Activated T-cell treated with anti-CD3 and anti-CD28 coated beads, Interleukin-2, amount 50 U/mL, for 72 hours (primary cell): ENCODE measurements at regions not wholly inside any gene's neighbourhood (a gene's known extent, or its start where the extent isn't known, plus 50 kb on each side); places are given as distances from the start of the nearest gene placed in this dataset.

Source experiments
- ATAC-seq, 2 donors: fragments of 150-1000 bp; cut with Tn5 transposase; replicated peaks in 1 of 2; 2 replicates each; pipeline ENCODE4 v1.10.0; 2021; ENCODE audit warnings: moderate library complexity in 2 of 2, mild to moderate bottlenecking in 1 of 2
- DNase-seq, 2 donors: peaks; one replicate each; pipeline ENCODE4 v3.0.0; 2021 to 2022; ENCODE audit warnings: mixed read lengths in 1 of 2
- H3K27ac Mint-ChIP-seq: one replicate; pipeline ENCODE4 v1.8.0; 2022; ENCODE audit warnings: mild to moderate bottlenecking, moderate library complexity, mixed read lengths
- H3K27me3 Mint-ChIP-seq: one replicate; pipeline ENCODE4 v1.8.0; 2022; ENCODE audit warnings: low read depth, mixed read lengths
- H3K36me3 Mint-ChIP-seq, 2 donors: one replicate each; pipeline ENCODE4 v1.8.0; 2022; ENCODE audit warnings: mixed read lengths in 2 of 2, mild to moderate bottlenecking in 1 of 2; ENCODE audit not compliant: insufficient read depth in 2 of 2
- H3K4me1 Mint-ChIP-seq: one replicate; pipeline ENCODE4 v1.8.0; 2022; ENCODE audit warnings: low read depth, mixed read lengths
- H3K4me3 Mint-ChIP-seq, 2 donors: one replicate each; pipeline ENCODE4 v1.8.0; 2022; ENCODE audit warnings: mild to moderate bottlenecking in 2 of 2, mixed read lengths in 2 of 2, moderate library complexity in 2 of 2
- H3K9me3 Mint-ChIP-seq, 2 donors: one replicate each; pipeline ENCODE4 v1.8.0; 2022; ENCODE audit warnings: mixed read lengths in 2 of 2

- Mint-ChIP-seq H3K4me1 (no peaks in the 10 kb centered on the region), H3K27ac (no peak overlapping the region), H3K36me3 (no peaks in the 10 kb centered on the region), H3K4me3 (no peak overlapping the region), H3K27me3 (no peaks in the 10 kb centered on the region), H3K9me3 (no peaks in the 10 kb centered on the region)
- ATAC-seq (no peak), DNase-seq (no peak)
Measured at GRCh38 chr16:86401126-86401525, 109.2 kb upstream of the FOXF1 start.

- ATAC-seq = no peak
Measured at GRCh38 chr16:86403085-86403484, 107.2 kb upstream of the FOXF1 start.

GRCh38 chr16:86403541-86404163 lies 106.7 kb upstream of the FOXF1 start:
- H3K36me3 Mint-ChIP-seq = no peaks in the 10 kb centered on the region
- H3K4me3 Mint-ChIP-seq = no peak overlapping the region
- DNase-seq (no peak), ATAC-seq (no peak)
- H3K27ac Mint-ChIP-seq = no peak overlapping the region
- no peaks in the 10 kb centered on the region for H3K4me1 Mint-ChIP-seq
- no peaks in the 10 kb centered on the region for H3K9me3 Mint-ChIP-seq
- no peaks in the 10 kb centered on the region for H3K27me3 Mint-ChIP-seq

More at GRCh38 chr16:86403085-86403484, 107.2 kb upstream of the FOXF1 start:
- Mint-ChIP-seq H3K27ac (no peak overlapping the region), H3K9me3 (no peaks in the 10 kb centered on the region), H3K27me3 (no peaks in the 10 kb centered on the region), H3K4me1 (no peaks in the 10 kb centered on the region), H3K4me3 (no peak overlapping the region), H3K36me3 (no peaks in the 10 kb centered on the region)
- DNase-seq = no peak

GRCh38 chr16:86404678-86405077 lies 105.6 kb upstream of the FOXF1 start:
- no peak for ATAC-seq
- Mint-ChIP-seq H3K4me1 (no peaks in the 10 kb centered on the region), H3K27ac (no peak overlapping the region), H3K9me3 (no peaks in the 10 kb centered on the region), H3K36me3 (no peaks in the 10 kb centered on the region), H3K27me3 (peaks cover 7% of the 10 kb centered on the region), H3K4me3 (no peak overlapping the region)
- no peak for DNase-seq

- H3K4me3 Mint-ChIP-seq = no peak overlapping the region
- H3K4me1 Mint-ChIP-seq = no peaks in the 10 kb centered on the region
- no peaks in the 10 kb centered on the region for H3K9me3 Mint-ChIP-seq
- ATAC-seq (no peak), DNase-seq (no peak)
- H3K27ac Mint-ChIP-seq = no peak overlapping the region
- H3K36me3 Mint-ChIP-seq = no peaks in the 10 kb centered on the region
- peaks cover 7% of the 10 kb centered on the region for H3K27me3 Mint-ChIP-seq
Measured at GRCh38 chr16:86405319-86405718, 105.0 kb upstream of the FOXF1 start.

- Mint-ChIP-seq H3K27ac (no peak overlapping the region), H3K27me3 (peaks cover 7% of the 10 kb centered on the region), H3K9me3 (no peaks in the 10 kb centered on the region), H3K36me3 (no peaks in the 10 kb centered on the region), H3K4me3 (no peak overlapping the region), H3K4me1 (no peaks in the 10 kb centered on the region)
- ATAC-seq = no peak
- no peak for DNase-seq
Measured at GRCh38 chr16:86406056-86406455, 104.3 kb upstream of the FOXF1 start.

- H3K27ac Mint-ChIP-seq = no peak overlapping the region
- peaks cover 0 to 2% of the 10 kb centered on the region in 2 donors for H3K9me3 Mint-ChIP-seq
- DNase-seq = no peak
- no peaks in the 10 kb centered on the region for H3K4me1 Mint-ChIP-seq
- no peaks in the 10 kb centered on the region for H3K36me3 Mint-ChIP-seq
- H3K27me3 Mint-ChIP-seq = peaks cover 13% of the 10 kb centered on the region
- H3K4me3 Mint-ChIP-seq = no peak overlapping the region
- ATAC-seq = no peak
Measured at GRCh38 chr16:86408685-86409084, 101.6 kb upstream of the FOXF1 start.

GRCh38 chr16:86410081-86410480 lies 100.2 kb upstream of the FOXF1 start:
- Mint-ChIP-seq H3K4me1 (no peaks in the 10 kb centered on the region), H3K27ac (no peak overlapping the region), H3K9me3 (peaks cover 0 to 2% of the 10 kb centered on the region in 2 donors), H3K4me3 (no peak overlapping the region), H3K27me3 (peaks cover 15% of the 10 kb centered on the region), H3K36me3 (no peaks in the 10 kb centered on the region)
- DNase-seq (no peak), ATAC-seq (no peak)

GRCh38 chr16:86410529-86410928 lies 99.8 kb upstream of the FOXF1 start:
- DNase-seq (no peak), ATAC-seq (no peak)
- Mint-ChIP-seq H3K9me3 (peaks cover 0 to 2% of the 10 kb centered on the region in 2 donors), H3K27me3 (peaks cover 15% of the 10 kb centered on the region), H3K27ac (no peak overlapping the region), H3K36me3 (no peaks in the 10 kb centered on the region), H3K4me3 (no peak overlapping the region), H3K4me1 (no peaks in the 10 kb centered on the region)

- H3K36me3 Mint-ChIP-seq = no peaks in the 10 kb centered on the region
- no peak overlapping the region for H3K4me3 Mint-ChIP-seq
- DNase-seq = no peak
- no peaks in the 10 kb centered on the region for H3K4me1 Mint-ChIP-seq
- peaks cover 15% of the 10 kb centered on the region for H3K27me3 Mint-ChIP-seq
- H3K9me3 Mint-ChIP-seq = peaks cover 0 to 2% of the 10 kb centered on the region in 2 donors
- no peak overlapping the region for H3K27ac Mint-ChIP-seq
- no peak for ATAC-seq
Measured at GRCh38 chr16:86411897-86412296, 98.4 kb upstream of the FOXF1 start.

- Mint-ChIP-seq H3K36me3 (no peaks in the 10 kb centered on the region), H3K4me1 (no peaks in the 10 kb centered on the region), H3K9me3 (peaks cover 0 to 2% of the 10 kb centered on the region in 2 donors), H3K4me3 (no peak overlapping the region), H3K27ac (no peak overlapping the region), H3K27me3 (peaks cover 7% of the 10 kb centered on the region)
- DNase-seq (no peak), ATAC-seq (no peak)
Measured at GRCh38 chr16:86414991-86415740, 95.2 kb upstream of the FOXF1 start.

GRCh38 chr16:86418981-86419380 lies 91.3 kb upstream of the FOXF1 start:
- Mint-ChIP-seq H3K4me1 (no peaks in the 10 kb centered on the region), H3K27ac (no peak overlapping the region), H3K4me3 (no peak overlapping the region), H3K36me3 (no peaks in the 10 kb centered on the region), H3K9me3 (peaks cover 2% of the 10 kb centered on the region in 2 donors), H3K27me3 (no peaks in the 10 kb centered on the region)
- ATAC-seq (no peak), DNase-seq (no peak)

- Mint-ChIP-seq H3K4me1 (no peaks in the 10 kb centered on the region), H3K9me3 (peaks cover 2% of the 10 kb centered on the region in 2 donors), H3K36me3 (no peaks in the 10 kb centered on the region), H3K27me3 (no peaks in the 10 kb centered on the region), H3K27ac (no peak overlapping the region), H3K4me3 (no peak overlapping the region)
- DNase-seq (no peak), ATAC-seq (no peak)
Measured at GRCh38 chr16:86419518-86419917, 90.8 kb upstream of the FOXF1 start.

- DNase-seq (no peak), ATAC-seq (no peak)
- Mint-ChIP-seq H3K4me1 (no peaks in the 10 kb centered on the region), H3K9me3 (peaks cover 2% of the 10 kb centered on the region in 2 donors), H3K27ac (no peak overlapping the region), H3K36me3 (no peaks in the 10 kb centered on the region), H3K4me3 (no peak overlapping the region), H3K27me3 (no peaks in the 10 kb centered on the region)
Measured at GRCh38 chr16:86421995-86422394, 88.3 kb upstream of the FOXF1 start.
